K562 (cell line): ENCODE measurements at regions not wholly inside any gene's neighbourhood (a gene's known extent, or its start where the extent isn't known, plus 50 kb on each side); places are given as distances from the start of the nearest gene placed in this dataset.

ENCODE experiments used
- ATAC-seq: fragments of 200-7000 bp; cut with Tn5 transposase; 3 replicates; pipeline ENCODE4 v1.9.1; 2020; ENCODE audit warnings: moderate library complexity
- BruUV-seq: library from RNA; stranded (reverse); fragments of 400-500 nt; replicated peaks from 2 replicates; lab custom pipeline; 2021; lab: Mats Ljungman, UMichigan
- CTCF ChIA-PET: fragments of 300-600 bp; formaldehyde crosslinking; extraction: SDS; loops from one replicate; lab custom pipeline; 2021; ENCODE audit warnings: low intra/inter-chr PET ratio; lab: Yijun Ruan, JAX
- POLR2A ChIA-PET: fragments of 300-600, 350-650 bp; sonication (Branson Sonifier 250); formaldehyde crosslinking; extraction: SDS; loops from one replicate; lab custom pipeline; 2021; ENCODE audit warnings: antibody characterized with exemption, inconsistent platforms; lab: Yijun Ruan, JAX
- DNase-seq, 4 experiments: peaks; one replicate each; pipeline versions ENCODE4 v3.0.0 to v3.0.0-alpha.2; 2011 to 2018; ENCODE audit warnings: low spot score in 3 of 4, mixed read lengths in 3 of 4; ENCODE audit errors: extremely low read depth in 1 of 4
- FAIRE-seq: peaks from 2 replicates; lab custom pipeline; 2011; peaks lifted over from hg19 to GRCh38; lab: Jason Lieb, UNC
- H2AFZ ChIP-seq: 2 replicates; pipeline ENCODE4 v1.6.0; 2011; ENCODE audit warnings: low read depth, low read length, control low read depth, inconsistent platforms
- H3K27ac ChIP-seq: fragments of 200-600 bp; 3 replicates; pipeline ENCODE4 v1.8.0; 2011; ENCODE audit warnings: low read depth, mild to moderate bottlenecking, control low read depth, inconsistent platforms, low read length, moderate library complexity, mixed read lengths; ENCODE audit errors: extremely low read depth
- H3K27me3 ChIP-seq, 2 experiments: fragments of 300-600 bp in 1 of 2; 2 replicates in 1 of 2; 3 replicates in 1 of 2; pipeline versions ENCODE4 v1.6.0 to v1.8.0; 2011; ENCODE audit warnings: inconsistent platforms in 2 of 2, low read length in 2 of 2, mild to moderate bottlenecking in 1 of 2, mixed read lengths in 1 of 2, moderate library complexity in 1 of 2; ENCODE audit not compliant: control insufficient read depth in 2 of 2, insufficient read depth in 2 of 2
- H3K36me3 ChIP-seq: fragments of 300-600 bp; 3 replicates; pipeline ENCODE4 v1.8.0; 2011; ENCODE audit warnings: mild to moderate bottlenecking, low read length, inconsistent platforms; ENCODE audit not compliant: control insufficient read depth, insufficient read depth
- H3K4me1 ChIP-seq, 2 experiments: fragments of 200-600 bp in 1 of 2; replicated peaks in 1 of 2; 2 replicates in 1 of 2; 3 replicates in 1 of 2; pipeline versions ENCODE4 v1.5.1 to v1.8.0; 2011; ENCODE audit warnings: inconsistent platforms in 2 of 2, low read length in 2 of 2, mild to moderate bottlenecking in 1 of 2, mixed read lengths in 1 of 2, moderate library complexity in 1 of 2; ENCODE audit not compliant: control insufficient read depth in 2 of 2, insufficient read depth in 2 of 2
- H3K4me2 ChIP-seq: 2 replicates; pipeline ENCODE4 v1.6.1; 2011; ENCODE audit warnings: low read length, control low read depth, inconsistent platforms, mixed read lengths; ENCODE audit not compliant: insufficient read depth
- H3K4me3 ChIP-seq: fragments of 200-600 bp; sonication (generic), shearing (Covaris generic); 2 replicates; pipeline ENCODE4 v1.5.1; 2016; ENCODE audit warnings: control low read depth, inconsistent platforms
- H3K79me2 ChIP-seq: fragments of 200-600 bp; 3 replicates; pipeline ENCODE4 v1.8.0; 2011; ENCODE audit warnings: low read length, inconsistent platforms; ENCODE audit not compliant: control insufficient read depth, insufficient read depth
- H3K9ac ChIP-seq, 2 experiments: 2 replicates each; pipeline versions ENCODE4 v1.6.0 to v1.6.1; 2011; ENCODE audit warnings: low read depth in 2 of 2, low read length in 2 of 2, control low read depth in 1 of 2, inconsistent platforms in 1 of 2, mild to moderate bottlenecking in 1 of 2, mixed read lengths in 1 of 2; ENCODE audit not compliant: insufficient read depth in 1 of 2
- H3K9me1 ChIP-seq: one replicate; pipeline ENCODE4 v1.6.0; 2011; ENCODE audit warnings: inconsistent platforms, mild to moderate bottlenecking, low read length, moderate library complexity; ENCODE audit not compliant: control insufficient read depth, insufficient read depth
- H3K9me3 ChIP-seq: replicated peaks from 2 replicates; pipeline ENCODE4 v1.5.1; 2011; ENCODE audit warnings: low read depth, low read length, inconsistent platforms; ENCODE audit not compliant: control insufficient read depth, insufficient read depth
- H4K20me1 ChIP-seq: replicated peaks from 2 replicates; pipeline ENCODE4 v1.6.1; 2011; ENCODE audit warnings: low read length, inconsistent platforms, mixed read lengths; ENCODE audit not compliant: control insufficient read depth, insufficient read depth
- BRF2 ChIP-seq: IDR thresholded peaks from 3 replicates; pipeline ENCODE4 v1.6.1; 2011; ENCODE audit warnings: borderline replicate concordance, mild to moderate bottlenecking; ENCODE audit not compliant: insufficient read length, insufficient read depth
- ERF ChIP-seq: fragments of 450-650 bp; formaldehyde crosslinking; IDR thresholded peaks from 2 replicates; pipeline ENCODE4 v1.4.0; 2020; ENCODE audit warnings: mild to moderate bottlenecking, mixed read lengths
- FUS ChIP-seq: fragments of 200-400 bp; formaldehyde crosslinking; optimal IDR thresholded peaks from 2 replicates; pipeline ENCODE3; 2017; ENCODE audit warnings: low read depth, low read length
- HDAC6 ChIP-seq: IDR thresholded peaks from 2 replicates; pipeline ENCODE4 v1.6.1; 2012; ENCODE audit warnings: low read depth, mild to moderate bottlenecking, control low read depth, inconsistent platforms, low read length, moderate library complexity
- HOMEZ ChIP-seq: fragments of 250-450 bp; sonication (Bioruptor Pico); IDR thresholded peaks from 2 replicates; pipeline ENCODE4 v1.4.0; 2020; ENCODE audit warnings: mild to moderate bottlenecking, moderate library complexity
- JUN ChIP-seq, 2 experiments: sonication (generic) in 1 of 2; formaldehyde crosslinking in 1 of 2; IDR thresholded peaks; 2 replicates each; pipeline versions ENCODE4 v1.6.1 to v1.8.0; 2012 to 2022; ENCODE audit warnings: borderline replicate concordance in 2 of 2, mild to moderate bottlenecking in 2 of 2, improper control_type of control experiment in 1 of 2, low read depth in 1 of 2, low read length in 1 of 2, missing genetic modification reagents in 1 of 2
- NFE2 ChIP-seq: IDR thresholded peaks from 2 replicates; pipeline ENCODE4 v1.6.1; 2014; ENCODE audit warnings: antibody characterized with exemption, low read depth
- PHB2 ChIP-seq: fragments of 450-650 bp; IDR thresholded peaks from 2 replicates; pipeline ENCODE4 v1.6.1; 2017; ENCODE audit warnings: low read depth
- SRF ChIP-seq, 2 experiments: fragments of 250-450, 450-650 bp in 1 of 2; sonication (Bioruptor Pico) in 1 of 2; sonication (generic) in 1 of 2; formaldehyde crosslinking; IDR thresholded peaks; 2 replicates each; pipeline versions ENCODE4 v1.5.0 to v1.5.1; 2020 to 2022; ENCODE audit warnings: mild to moderate bottlenecking in 1 of 2, missing genetic modification reagents in 1 of 2
- ZNF140 ChIP-seq: fragments of 250-450 bp; sonication (Bioruptor Pico); IDR thresholded peaks from 2 replicates; pipeline ENCODE4 v1.8.0; 2021; ENCODE audit warnings: moderate library complexity, mild to moderate bottlenecking, inconsistent platforms
- ZNF277 ChIP-seq: fragments of 250-450 bp; sonication (Bioruptor Pico); IDR thresholded peaks from 2 replicates; pipeline ENCODE4 v1.8.0; 2022; ENCODE audit warnings: inconsistent platforms, mild to moderate bottlenecking, moderate library complexity, borderline replicate concordance
- ZNF445 ChIP-seq: fragments of 250-450 bp; sonication (Bioruptor Pico); IDR thresholded peaks from 2 replicates; pipeline ENCODE4 v1.4.0; 2020; ENCODE audit warnings: low read depth, mild to moderate bottlenecking, moderate library complexity
- ZNF609 ChIP-seq: sonication (generic); formaldehyde crosslinking; IDR thresholded peaks from 2 replicates; pipeline ENCODE4 v1.8.1; 2023; ENCODE audit warnings: missing genetic modification reagents, mild to moderate bottlenecking, borderline replicate concordance
- ZNF778 ChIP-seq: fragments of 450-650 bp; formaldehyde crosslinking; IDR thresholded peaks from 2 replicates; pipeline ENCODE4 v1.4.0; 2020; ENCODE audit warnings: mild to moderate bottlenecking, moderate library complexity
- in situ Hi-C: fragments of 300-500 bp; cut with MboI; formaldehyde crosslinking; loops from 4 replicates; pipeline ENCODE4 v1.15.0; 2018; ENCODE audit warnings: inconsistent platforms, mixed read lengths
- intact Hi-C: fragments of 100-400 bp; cut with micrococcal nuclease; formaldehyde crosslinking; loops from 2 replicates; pipeline ENCODE4 v1.14.2; 2022

- POLR2A ChIA-PET: interaction anchor here (1.4 kb wide), 1 partner anchor 14 kb away, joined by 3 read pairs; no protein-coding TSS in a partner anchor
- Histone ChIP-seq H4K20me1 (no peaks in the 10 kb centered on the region), H3K79me2 (no peaks in the 10 kb centered on the region), H3K9me3 (no peaks in the 10 kb centered on the region), H3K4me3 (no peak overlapping the region), H3K27ac (no peak overlapping the region), H3K9me1 (no peaks in the 10 kb centered on the region), H3K4me2 (no peak overlapping the region), H3K36me3 (no peaks in the 10 kb centered on the region), H3K27me3 (no peaks in the 10 kb centered on the region), H3K4me1 (no peaks in the 10 kb centered on the region), H3K9ac (no peak overlapping the region), H2AFZ (no peak overlapping the region)
- DNase-seq: no peak
- ATAC-seq: no peak
- no TSS peak for BruUV-seq
- no peak for FAIRE-seq
- CTCF ChIA-PET: no interaction called here
- in situ Hi-C loops (no loop called here), intact Hi-C loops (no loop called here)
- TF ChIP-seq HDAC6 (no peak), JUN (IDR thresholded peaks at IDR 0.05; ENCODE audit: borderline replicate concordance, low read depth, low read length) (no peak), JUN (CRISPR knock-in tag; IDR thresholded peaks at IDR 0.05; ENCODE audit: borderline replicate concordance) (no peak), NFE2 (no peak), ZNF445 (no peak), ZNF778 (CRISPR knock-in tag) (no peak), ZNF609 (CRISPR knock-in tag) (no peak), BRF2 (no peak), HOMEZ (CRISPR knock-in tag) (no peak), ERF (no peak), ZNF277 (CRISPR knock-in tag) (no peak), FUS (no peak), ZNF140 (CRISPR knock-in tag) (no peak), SRF (CRISPR knock-in tag; IDR thresholded peaks at IDR 0.05) (no peak), PHB2 (no peak)
Measured at GRCh38 chr14:84021433-84021832, 1508.5 kb upstream of the FLRT2 start.
